Astrocyte (in vitro differentiated cells and primary cell): ENCODE measurements at regions not wholly inside any gene's neighbourhood (a gene's known extent, or its start where the extent isn't known, plus 50 kb on each side); places are given as distances from the start of the nearest gene placed in this dataset.

Source experiments
- CTCF ChIP-seq: IDR thresholded peaks from 2 replicates; pipeline ENCODE4 v1.5.1; 2011; ENCODE audit warnings: low read depth, mild to moderate bottlenecking, inconsistent platforms, low read length, moderate library complexity; ENCODE audit not compliant: insufficient read depth
- EZH2 ChIP-seq: IDR thresholded peaks from 2 replicates; pipeline ENCODE4 v1.6.1; 2012; ENCODE audit warnings: mild to moderate bottlenecking, low read length, inconsistent platforms; ENCODE audit not compliant: insufficient read depth

- TF ChIP-seq CTCF (no peak), EZH2 (no peak)
Observed at GRCh38 chr5:169421677-169422076, 120.7 kb upstream of the SLIT3 start.
